Activated CD8-positive, alpha-beta memory T cell treated with anti-CD3 and anti-CD28 coated beads, Interleukin-2, amount 10 ng/mL, durations not matched to agents 7 days and 5 days (primary cell): ENCODE measurements at regions not wholly inside any gene's neighbourhood (a gene's known extent, or its start where the extent isn't known, plus 50 kb on each side); places are given as distances from the start of the nearest gene placed in this dataset.

Experiments
- ATAC-seq: fragments of 150-1000 bp; cut with Tn5 transposase; one replicate; pipeline ENCODE4 v1.10.0; 2021; ENCODE audit warnings: moderate library complexity
- CTCF ChIA-PET: fragments of 350-600 bp; sonication (Branson Sonifier 250); formaldehyde crosslinking; loops from one replicate; lab custom pipeline; 2021; ENCODE audit warnings: antibody characterized with exemption; lab: Charles Lee
- DNase-seq: peaks from one replicate; pipeline ENCODE4 v3.0.0-alpha.2; 2020
- H3K27ac Mint-ChIP-seq: one replicate; pipeline ENCODE4 v1.8.0; 2021; ENCODE audit warnings: mild to moderate bottlenecking, mixed read lengths
- H3K27me3 Mint-ChIP-seq: one replicate; pipeline ENCODE4 v1.8.0; 2021; ENCODE audit warnings: mixed read lengths
- H3K36me3 Mint-ChIP-seq: one replicate; pipeline ENCODE4 v1.8.0; 2021; ENCODE audit warnings: mild to moderate bottlenecking, mixed read lengths
- H3K4me1 Mint-ChIP-seq: one replicate; pipeline ENCODE4 v1.8.0; 2021; ENCODE audit warnings: mixed read lengths
- H3K4me3 Mint-ChIP-seq: one replicate; pipeline ENCODE4 v1.8.0; 2021; ENCODE audit warnings: mild to moderate bottlenecking, moderate library complexity, mixed read lengths
- H3K9me3 Mint-ChIP-seq: one replicate; pipeline ENCODE4 v1.8.0; 2022; ENCODE audit warnings: low read depth, mixed read lengths

GRCh38 chr11:104725796-104726408 is 172.4 kb downstream of the CASP12 start:
- no peak for ATAC-seq
- Mint-ChIP-seq H3K27ac (no peak overlapping the region), H3K36me3 (peaks cover 34% of the 10 kb centered on the region), H3K4me1 (peaks cover 8% of the 10 kb centered on the region), H3K9me3 (peaks cover 13% of the 10 kb centered on the region), H3K27me3 (no peaks in the 10 kb centered on the region), H3K4me3 (no peak overlapping the region)
- DNase-seq: no peak
- CTCF ChIA-PET: no interaction called here

- CTCF ChIA-PET: no interaction called here
- Mint-ChIP-seq H3K9me3 (peaks cover 15% of the 10 kb centered on the region), H3K4me3 (no peak overlapping the region), H3K36me3 (peaks cover 25% of the 10 kb centered on the region), H3K27ac (no peak overlapping the region), H3K4me1 (peaks cover 13% of the 10 kb centered on the region), H3K27me3 (no peaks in the 10 kb centered on the region)
- DNase-seq (no peak), ATAC-seq (no peak)
Observed at GRCh38 chr11:104713401-104713800, 184.9 kb downstream of the CASP12 start.

GRCh38 chr11:104705490-104706190 is 192.6 kb downstream of the CASP12 start:
- no peaks in the 10 kb centered on the region for H3K27me3 Mint-ChIP-seq
- CTCF ChIA-PET: interaction anchor here (1.1 to 1.2 kb wide), 2 partner anchors 28 to 89 kb away, joined by 3 to 4 read pairs; no protein-coding TSS in a partner anchor
- ATAC-seq (peak; percentile 97), DNase-seq (peak; percentile 92)
- peak overlapping the region; percentile 76 for H3K4me3 Mint-ChIP-seq
- H3K4me1 Mint-ChIP-seq: peaks cover 49% of the 10 kb centered on the region
- peaks cover 45% of the 10 kb centered on the region for H3K36me3 Mint-ChIP-seq
- peak overlapping the region; percentile 99 for H3K27ac Mint-ChIP-seq
- no peaks in the 10 kb centered on the region for H3K9me3 Mint-ChIP-seq

- H3K27ac Mint-ChIP-seq: peak overlapping the region; percentile 99
- H3K4me1 Mint-ChIP-seq: peaks cover 50% of the 10 kb centered on the region
- H3K36me3 Mint-ChIP-seq: peaks cover 45% of the 10 kb centered on the region
- no peak for DNase-seq
- H3K9me3 Mint-ChIP-seq: no peaks in the 10 kb centered on the region
- no peak for ATAC-seq
- CTCF ChIA-PET: interaction anchor here (1.2 kb wide), 3 partner anchors 13 to 90 kb away, joined by 3 read pairs; no protein-coding TSS in a partner anchor
- peak overlapping the region; percentile 76 for H3K4me3 Mint-ChIP-seq
- no peaks in the 10 kb centered on the region for H3K27me3 Mint-ChIP-seq
Observed at GRCh38 chr11:104704888-104705287, 193.4 kb downstream of the CASP12 start.

GRCh38 chr11:104704146-104704830 is 194.0 kb downstream of the CASP12 start:
- CTCF ChIA-PET: interaction anchor here (1.2 kb wide), 2 partner anchors 12 to 24 kb away, joined by 3 read pairs; no protein-coding TSS in a partner anchor
- peak overlapping the region; percentile 76 for H3K4me3 Mint-ChIP-seq
- H3K4me1 Mint-ChIP-seq: peaks cover 46% of the 10 kb centered on the region
- no peaks in the 10 kb centered on the region for H3K27me3 Mint-ChIP-seq
- ATAC-seq: no peak
- H3K27ac Mint-ChIP-seq: peak overlapping the region; percentile 99
- H3K9me3 Mint-ChIP-seq: no peaks in the 10 kb centered on the region
- DNase-seq: no peak
- peaks cover 44% of the 10 kb centered on the region for H3K36me3 Mint-ChIP-seq

GRCh38 chr11:104700609-104701008 is 197.7 kb downstream of the CASP12 start:
- ATAC-seq: no peak
- CTCF ChIA-PET: interaction anchor here (0.8 to 1.2 kb wide), 2 partner anchors 21 to 86 kb away, joined by 3 read pairs; no protein-coding TSS in a partner anchor
- Mint-ChIP-seq H3K36me3 (peaks cover 23% of the 10 kb centered on the region), H3K4me1 (peaks cover 25% of the 10 kb centered on the region), H3K27ac (no peak overlapping the region), H3K27me3 (no peaks in the 10 kb centered on the region), H3K9me3 (peaks cover 2% of the 10 kb centered on the region), H3K4me3 (no peak overlapping the region)
- DNase-seq: no peak

- no peaks in the 10 kb centered on the region for H3K27me3 Mint-ChIP-seq
- no peak overlapping the region for H3K27ac Mint-ChIP-seq
- no peak overlapping the region for H3K4me3 Mint-ChIP-seq
- no peak for DNase-seq
- peaks cover 19% of the 10 kb centered on the region for H3K4me1 Mint-ChIP-seq
- H3K9me3 Mint-ChIP-seq: peaks cover 2% of the 10 kb centered on the region
- CTCF ChIA-PET: interaction anchor here (0.8 kb wide), 1 partner anchor 21 kb away, joined by 3 read pairs; no protein-coding TSS in a partner anchor
- peaks cover 20% of the 10 kb centered on the region for H3K36me3 Mint-ChIP-seq
- no peak for ATAC-seq
Observed at GRCh38 chr11:104699981-104700380, 198.3 kb downstream of the CASP12 start.

GRCh38 chr11:104695065-104695463 is 203.2 kb downstream of the CASP12 start:
- DNase-seq: no peak
- Mint-ChIP-seq H3K4me3 (no peak overlapping the region), H3K27me3 (no peaks in the 10 kb centered on the region), H3K4me1 (peaks cover 5% of the 10 kb centered on the region), H3K36me3 (peaks cover 13% of the 10 kb centered on the region), H3K9me3 (peaks cover 6% of the 10 kb centered on the region), H3K27ac (no peak overlapping the region)
- CTCF ChIA-PET: interaction anchor here (1.2 kb wide), 1 partner anchor 11 kb away, joined by 3 read pairs; no protein-coding TSS in a partner anchor
- no peak for ATAC-seq

GRCh38 chr11:104694259-104695064 is 203.8 kb downstream of the CASP12 start:
- CTCF ChIA-PET: interaction anchor here (0.6 to 1.2 kb wide), 2 partner anchors 8 to 10 kb away, joined by 3 to 4 read pairs; no protein-coding TSS in a partner anchor
- Mint-ChIP-seq H3K4me1 (peaks cover 6% of the 10 kb centered on the region), H3K27ac (no peak overlapping the region), H3K27me3 (no peaks in the 10 kb centered on the region), H3K4me3 (no peak overlapping the region), H3K36me3 (peaks cover 13% of the 10 kb centered on the region), H3K9me3 (peaks cover 6% of the 10 kb centered on the region)
- ATAC-seq: no peak
- DNase-seq: no peak

- Mint-ChIP-seq H3K4me3 (no peak overlapping the region), H3K36me3 (peaks cover 14% of the 10 kb centered on the region), H3K4me1 (peaks cover 9% of the 10 kb centered on the region), H3K27me3 (no peaks in the 10 kb centered on the region), H3K27ac (no peak overlapping the region), H3K9me3 (peaks cover 6% of the 10 kb centered on the region)
- CTCF ChIA-PET: interaction anchor here (1.3 kb wide), 1 partner anchor 12 kb away, joined by 3 read pairs; no protein-coding TSS in a partner anchor
- no peak for DNase-seq
- no peak for ATAC-seq
Observed at GRCh38 chr11:104692751-104693150, 205.5 kb downstream of the CASP12 start.

GRCh38 chr11:104691129-104691528 is 207.1 kb downstream of the CASP12 start:
- CTCF ChIA-PET: no interaction called here
- peaks cover 9% of the 10 kb centered on the region for H3K4me1 Mint-ChIP-seq
- H3K27me3 Mint-ChIP-seq: no peaks in the 10 kb centered on the region
- DNase-seq: no peak
- peaks cover 14% of the 10 kb centered on the region for H3K36me3 Mint-ChIP-seq
- H3K9me3 Mint-ChIP-seq: peaks cover 4% of the 10 kb centered on the region
- no peak overlapping the region for H3K27ac Mint-ChIP-seq
- no peak for ATAC-seq
- no peak overlapping the region for H3K4me3 Mint-ChIP-seq

GRCh38 chr11:104690241-104690640 is 208.0 kb downstream of the CASP12 start:
- H3K4me1 Mint-ChIP-seq: peaks cover 9% of the 10 kb centered on the region
- CTCF ChIA-PET: no interaction called here
- no peak overlapping the region for H3K4me3 Mint-ChIP-seq
- ATAC-seq (no peak), DNase-seq (no peak)
- peaks cover 4% of the 10 kb centered on the region for H3K9me3 Mint-ChIP-seq
- H3K36me3 Mint-ChIP-seq: peaks cover 15% of the 10 kb centered on the region
- no peaks in the 10 kb centered on the region for H3K27me3 Mint-ChIP-seq
- no peak overlapping the region for H3K27ac Mint-ChIP-seq
